A549 (cell line): ENCODE measurements at regions not wholly inside any gene's neighbourhood (a gene's known extent, or its start where the extent isn't known, plus 50 kb on each side); places are given as distances from the start of the nearest gene placed in this dataset.
"Not testable (repeated sequence)": the region's sequence is repeated elsewhere in the genome, so short reads cannot be mapped to it uniquely, and the experiment has no call there.

Source experiments
- ATAC-seq, 2 experiments: fragments of 200-7000 bp in 1 of 2; fragments of >200 bp in 1 of 2; cut with Nextera tagmentation in 1 of 2; cut with Tn5 transposase in 1 of 2; 3 replicates each; pipeline versions ENCODE4 v1.8.0 to v1.9.1; 2018 to 2020; ENCODE audit warnings: mild to moderate bottlenecking in 1 of 2, moderate library complexity in 1 of 2
- CTCF ChIA-PET: fragments of 300-600 bp; sonication (Branson Sonifier 250); formaldehyde crosslinking; extraction: SDS; loops from one replicate; lab custom pipeline; 2021; ENCODE audit warnings: antibody characterized with exemption, inconsistent platforms; lab: Yijun Ruan, JAX
- POLR2A ChIA-PET: fragments of 350-600 bp; formaldehyde crosslinking; extraction: SDS; loops from one replicate; lab custom pipeline; 2021; ENCODE audit warnings: antibody characterized with exemption, inconsistent platforms; lab: Yijun Ruan, JAX
- DNase-seq, 2 experiments: peaks; one replicate each; pipeline versions ENCODE4 v3.0.0 to v3.0.0-alpha.2; 2011 to 2016; ENCODE audit warnings: low read depth in 1 of 2, low spot score in 1 of 2
- FAIRE-seq: peaks from 2 replicates; lab custom pipeline; 2011; peaks lifted over from hg19 to GRCh38; lab: Jason Lieb, UNC
- H3K27ac ChIP-seq, 2 experiments: fragments of >200 bp; sonication (Bioruptor Twin); formaldehyde crosslinking; 3 replicates each; pipeline ENCODE4 v1.5.1; 2016 to 2017
- H3K4me1 ChIP-seq: fragments of >200 bp; sonication (Bioruptor Twin); formaldehyde crosslinking; 3 replicates; pipeline ENCODE4 v1.6.1; 2016
- H3K4me2 ChIP-seq: fragments of >200 bp; sonication (Bioruptor Twin); formaldehyde crosslinking; 3 replicates; pipeline ENCODE4 v1.6.1; 2016
- H3K4me3 ChIP-seq: fragments of >200 bp; sonication (Bioruptor Twin); formaldehyde crosslinking; 3 replicates; pipeline ENCODE4 v1.5.1; 2016
- H3K9me3 ChIP-seq: fragments of >200 bp; sonication (Bioruptor Twin); formaldehyde crosslinking; 3 replicates; pipeline ENCODE4 v1.6.1; 2016
- CTCF ChIP-seq: fragments of >200 bp; sonication (Bioruptor Twin); formaldehyde crosslinking; IDR thresholded peaks from 3 replicates; pipeline ENCODE4 v1.5.1; 2016
- RAD21 ChIP-seq, 2 experiments: fragments of >200 bp in 1 of 2; sonication (Bioruptor Twin) in 1 of 2; formaldehyde crosslinking in 1 of 2; IDR thresholded peaks in 1 of 2; conservative IDR thresholded peaks in 1 of 2; 2 replicates in 1 of 2; 3 replicates in 1 of 2; pipeline ENCODE4 v1.6.1; 2012 to 2018; ENCODE audit warnings: inconsistent platforms in 1 of 2
- WGBS: methylation state at CpG from one replicate; pipeline ENCODE4 v1.1.6; 2017; ENCODE audit errors: missing lambda C conversion rate; 5-methylcytosine and 5-hydroxymethylcytosine counted together

GRCh38 chr10:46717264-46717663 lies 138.3 kb downstream of the SYT15 start:
- FAIRE-seq, H3K4me3 ChIP-seq, ATAC-seq, H3K9me3 ChIP-seq, POLR2A ChIA-PET, H3K4me2 ChIP-seq, H3K4me1 ChIP-seq, CTCF ChIA-PET, DNase-seq, H3K27ac ChIP-seq: not testable (repeated sequence)

- DNase-seq, H3K4me3 ChIP-seq, H3K9me3 ChIP-seq, POLR2A ChIA-PET, H3K27ac ChIP-seq, CTCF ChIA-PET, H3K4me2 ChIP-seq, ATAC-seq, FAIRE-seq, H3K4me1 ChIP-seq: not testable (repeated sequence)
- WGBS = 80% methylated on average over 3 of the region's 3 CpGs
These were observed 139.1 kb downstream of the SYT15 start for GRCh38 chr10:46718014-46718413.

GRCh38 chr10:46720386-46720785 lies 141.5 kb downstream of the SYT15 start:
- H3K27ac ChIP-seq, H3K4me2 ChIP-seq, POLR2A ChIA-PET, H3K4me1 ChIP-seq, H3K9me3 ChIP-seq, H3K4me3 ChIP-seq, CTCF ChIA-PET, FAIRE-seq: not testable (repeated sequence)
- ATAC-seq = peak; percentile 91 to 95
- TF ChIP-seq RAD21 (conservative IDR thresholded peaks at IDR 0.05 in 1 of 2, IDR thresholded peaks at IDR 0.05 in 1 of 2) (peak; percentile 38 to 53; a peak in 3 of 5 replicates), CTCF (peak; percentile 30; the same call in 1 of the 3 replicates)
- DNase-seq = peak in 1 of 2 experiments; percentile 64
- WGBS = no CpG with 5 or more reads among the region's 1 CpG

GRCh38 chr10:46720811-46721518 lies 142.0 kb downstream of the SYT15 start:
- H3K9me3 ChIP-seq, CTCF ChIA-PET, H3K4me1 ChIP-seq, POLR2A ChIA-PET, DNase-seq, H3K4me2 ChIP-seq, H3K4me3 ChIP-seq, FAIRE-seq, H3K27ac ChIP-seq: not testable (repeated sequence)
- peak in 1 of 2 experiments; percentile 17; a peak in 1 of 6 replicates for ATAC-seq
- 61% methylated on average over 4 of the region's 4 CpGs for WGBS

- 72% methylated on average over 3 of the region's 3 CpGs for WGBS
- POLR2A ChIA-PET, H3K4me1 ChIP-seq, H3K27ac ChIP-seq, H3K4me2 ChIP-seq, CTCF ChIA-PET, DNase-seq, H3K4me3 ChIP-seq, H3K9me3 ChIP-seq, FAIRE-seq, ATAC-seq: not testable (repeated sequence)
These were observed 145.3 kb downstream of the SYT15 start for GRCh38 chr10:46724258-46724657.

- H3K9me3 ChIP-seq, H3K4me1 ChIP-seq, POLR2A ChIA-PET, FAIRE-seq, DNase-seq, H3K4me3 ChIP-seq, H3K4me2 ChIP-seq, CTCF ChIA-PET, H3K27ac ChIP-seq, ATAC-seq: not testable (repeated sequence)
These were observed 149.4 kb downstream of the SYT15 start for GRCh38 chr10:46728359-46728758.

GRCh38 chr10:46730729-46731128 lies 151.8 kb downstream of the SYT15 start:
- H3K4me3 ChIP-seq, CTCF ChIA-PET, POLR2A ChIA-PET, H3K4me2 ChIP-seq, DNase-seq, H3K27ac ChIP-seq, ATAC-seq, FAIRE-seq, H3K9me3 ChIP-seq, H3K4me1 ChIP-seq: not testable (repeated sequence)
- 25% methylated on average over 1 of the region's 3 CpGs for WGBS

GRCh38 chr10:46733635-46734261 lies 154.8 kb downstream of the SYT15 start:
- H3K4me2 ChIP-seq, ATAC-seq, DNase-seq, H3K27ac ChIP-seq, FAIRE-seq, H3K9me3 ChIP-seq, H3K4me1 ChIP-seq, POLR2A ChIA-PET, H3K4me3 ChIP-seq, CTCF ChIA-PET: not testable (repeated sequence)
- 40% methylated on average over 1 of the region's 1 CpG for WGBS

GRCh38 chr10:46734262-46734642 lies 155.3 kb downstream of the SYT15 start:
- DNase-seq, FAIRE-seq, ATAC-seq, POLR2A ChIA-PET, H3K4me1 ChIP-seq, H3K9me3 ChIP-seq, CTCF ChIA-PET, H3K27ac ChIP-seq, H3K4me3 ChIP-seq, H3K4me2 ChIP-seq: not testable (repeated sequence)

- WGBS = 81% methylated on average over 9 of the region's 16 CpGs
- H3K27ac ChIP-seq, FAIRE-seq, CTCF ChIA-PET, H3K9me3 ChIP-seq, H3K4me3 ChIP-seq, ATAC-seq, DNase-seq, H3K4me1 ChIP-seq, H3K4me2 ChIP-seq, POLR2A ChIA-PET: not testable (repeated sequence)
These were observed 161.0 kb downstream of the SYT15 start for GRCh38 chr10:46739919-46740318.
